ENCODE measurements at regions not wholly inside any gene's neighbourhood (a gene's known extent, or its start where the extent isn't known, plus 50 kb on each side); places are given as distances from the start of the nearest gene placed in this dataset.

- DNase-seq (ENCODE audit: low spot score) = no peak
These were observed 293.0 kb upstream of the TBX3 start for GRCh38 chr12:114976959-114977358.

GRCh38 chr12:114976372-114976771 lies 292.4 kb upstream of the TBX3 start:
- no peak for DNase-seq (ENCODE audit: low spot score)

- no peak for DNase-seq (ENCODE audit: low spot score)
These were observed 291.8 kb upstream of the TBX3 start for GRCh38 chr12:114975640-114976310.

- DNase-seq (ENCODE audit: low spot score) = no peak
These were observed 291.1 kb upstream of the TBX3 start for GRCh38 chr12:114974826-114975639.

- no peak for DNase-seq (ENCODE audit: low spot score)
These were observed 290.4 kb upstream of the TBX3 start for GRCh38 chr12:114974333-114974732.

- DNase-seq (ENCODE audit: low spot score) = no peak
These were observed 284.8 kb upstream of the TBX3 start for GRCh38 chr12:114968727-114969126.

- no peak for DNase-seq (ENCODE audit: low spot score)
These were observed 283.2 kb upstream of the TBX3 start for GRCh38 chr12:114967151-114967550.

GRCh38 chr12:114964841-114965240 lies 280.9 kb upstream of the TBX3 start:
- no peak for DNase-seq (ENCODE audit: low spot score)

- DNase-seq (ENCODE audit: low spot score) = no peak
These were observed 279.9 kb upstream of the TBX3 start for GRCh38 chr12:114963846-114964245.

- DNase-seq (ENCODE audit: low spot score) = no peak
These were observed 277.5 kb upstream of the TBX3 start for GRCh38 chr12:114961491-114961890.

- DNase-seq (ENCODE audit: low spot score) = no peak
These were observed 274.6 kb upstream of the TBX3 start for GRCh38 chr12:114958538-114958937.

- DNase-seq (ENCODE audit: low spot score) = no peak
These were observed 273.2 kb upstream of the TBX3 start for GRCh38 chr12:114957225-114957624.

- DNase-seq (ENCODE audit: low spot score) = no peak
These were observed 271.5 kb upstream of the TBX3 start for GRCh38 chr12:114955414-114956014.

GRCh38 chr12:114954511-114955055 lies 270.6 kb upstream of the TBX3 start:
- no peak for DNase-seq (ENCODE audit: low spot score)

GRCh38 chr12:114952573-114953271 lies 268.7 kb upstream of the TBX3 start:
- DNase-seq (ENCODE audit: low spot score) = no peak

- DNase-seq (ENCODE audit: low spot score) = no peak
These were observed 265.3 kb upstream of the TBX3 start for GRCh38 chr12:114949058-114949820.

GRCh38 chr12:114945351-114945750 lies 261.4 kb upstream of the TBX3 start:
- DNase-seq (ENCODE audit: low spot score) = no peak

- DNase-seq (ENCODE audit: low spot score) = no peak
These were observed 260.8 kb upstream of the TBX3 start for GRCh38 chr12:114944736-114945135.

- DNase-seq (ENCODE audit: low spot score) = no peak
These were observed 259.6 kb upstream of the TBX3 start for GRCh38 chr12:114943601-114944000.

GRCh38 chr12:114938487-114939210 lies 254.7 kb upstream of the TBX3 start:
- peak; percentile 77 for DNase-seq (ENCODE audit: low spot score)

All from ecto neural progenitor cell (in vitro differentiated cells).